ENCODE measurements at regions not wholly inside any gene's neighbourhood (a gene's known extent, or its start where the extent isn't known, plus 50 kb on each side); places are given as distances from the start of the nearest gene placed in this dataset.

DNA sequence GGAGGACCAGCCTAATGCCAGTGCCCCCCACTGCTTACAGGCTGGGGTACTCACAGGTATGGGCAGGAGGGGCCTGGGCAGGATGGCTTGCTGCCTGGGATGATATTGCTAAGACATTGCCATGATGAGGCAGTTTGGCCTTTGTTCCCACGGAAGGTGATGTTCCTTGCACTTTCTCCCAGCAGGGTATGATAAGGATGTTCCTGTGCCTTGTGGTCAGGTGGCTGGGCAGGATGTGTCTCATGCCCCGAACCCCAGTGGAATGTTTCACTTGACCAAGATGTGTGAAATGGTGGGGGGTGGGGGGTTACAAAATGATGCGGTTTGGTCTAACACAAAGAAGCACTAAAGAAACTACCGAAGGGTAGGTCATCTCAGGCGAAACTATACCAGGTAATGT lies 337.8 kb upstream of the ZFHX3 start:
- no peak for FAIRE-seq

- no peak for FAIRE-seq
Observed at GRCh38 chr16:73384506-73385089, 336.7 kb upstream of the ZFHX3 start.

GRCh38 chr16:73383988-73384365 lies 336.0 kb upstream of the ZFHX3 start:
- no peak for FAIRE-seq

DNA sequence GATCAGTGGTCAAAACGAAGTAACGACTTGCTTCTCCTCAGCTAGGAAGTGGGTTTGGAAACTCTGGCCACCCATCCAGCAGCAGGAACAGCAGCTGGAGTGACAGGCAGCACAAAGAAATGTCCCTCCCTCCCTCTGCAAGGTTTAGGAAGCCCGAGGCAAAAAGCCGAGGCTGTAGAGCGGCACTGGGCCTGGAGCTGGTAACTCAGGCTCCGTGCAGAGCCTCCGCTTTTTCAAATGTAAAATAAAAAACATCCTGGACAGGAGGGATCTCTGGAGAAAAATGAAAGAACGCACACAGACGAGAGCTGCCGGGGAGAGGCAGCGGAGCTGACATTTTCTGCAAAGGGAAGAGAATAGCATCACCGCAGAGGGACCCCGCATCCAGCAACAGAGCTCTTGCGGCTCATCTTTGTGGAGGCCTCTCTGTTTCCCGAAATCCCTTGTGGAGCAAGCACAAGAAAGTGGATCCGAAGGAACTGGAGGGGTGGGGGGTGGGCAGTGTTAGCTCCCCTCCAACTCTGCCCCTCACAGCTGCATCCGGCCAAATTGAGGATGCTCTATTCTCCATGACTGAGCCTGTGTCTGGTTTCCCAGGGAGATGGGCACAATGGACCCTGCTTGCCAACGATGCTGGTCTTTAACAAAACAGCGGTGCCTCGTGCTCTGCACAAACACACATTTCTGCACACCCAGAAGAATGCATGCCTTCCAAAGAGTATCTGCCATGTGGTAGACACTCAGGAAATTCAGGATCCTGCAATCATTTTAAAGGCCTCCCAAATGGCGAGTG lies 335.5 kb upstream of the ZFHX3 start:
- FAIRE-seq: no peak

- FAIRE-seq: no peak
Observed at GRCh38 chr16:73378471-73378870, 330.5 kb upstream of the ZFHX3 start.

- FAIRE-seq: no peak
Observed at GRCh38 chr16:73371584-73372319, 323.8 kb upstream of the ZFHX3 start.

- FAIRE-seq: no peak
Observed at GRCh38 chr16:73369851-73370250, 321.9 kb upstream of the ZFHX3 start.

DNA sequence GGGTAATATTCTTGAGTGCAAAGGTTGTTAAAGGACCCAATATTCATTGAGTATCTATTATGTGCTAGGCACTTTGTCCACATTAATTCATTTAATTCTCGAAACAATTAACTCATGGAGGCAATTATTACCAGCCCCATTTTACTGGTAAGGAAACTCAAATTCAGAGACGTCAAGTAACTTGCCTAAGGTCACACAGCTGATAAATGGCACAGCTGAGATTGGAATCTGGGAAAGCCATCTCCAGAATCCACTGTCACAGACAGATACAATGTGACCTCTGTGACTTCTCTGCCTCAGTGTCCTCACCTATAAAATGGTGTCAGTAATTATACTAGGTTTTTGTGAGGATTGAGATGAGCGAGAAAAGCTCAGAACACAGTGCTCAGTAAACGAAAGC lies 320.8 kb upstream of the ZFHX3 start:
- no peak for FAIRE-seq

DNA sequence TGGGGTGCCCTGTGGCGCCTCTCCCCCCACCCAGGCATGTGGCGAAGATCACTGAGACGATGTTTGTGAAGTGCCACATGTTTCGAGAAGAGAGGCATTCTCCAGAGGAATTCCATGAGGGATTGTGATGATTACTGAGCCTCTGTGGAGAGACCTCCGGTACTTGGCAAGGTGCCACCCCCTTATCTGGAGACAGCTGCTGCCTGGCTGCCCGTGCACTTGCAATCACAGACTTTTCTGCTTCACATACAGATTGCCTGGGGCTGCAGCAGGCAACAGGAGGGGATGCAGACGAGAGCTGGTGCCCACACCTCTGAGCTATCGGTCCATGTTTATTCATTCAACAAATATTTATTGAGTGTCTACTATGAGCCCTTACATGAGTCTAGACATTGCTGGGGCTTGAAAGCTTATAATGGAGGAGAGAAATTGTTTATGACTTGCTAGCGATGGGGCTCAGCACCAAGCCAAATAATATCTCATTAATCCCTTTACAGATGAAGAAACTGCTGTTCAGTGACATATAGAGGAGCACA lies 317.2 kb upstream of the ZFHX3 start:
- FAIRE-seq: no peak

DNA sequence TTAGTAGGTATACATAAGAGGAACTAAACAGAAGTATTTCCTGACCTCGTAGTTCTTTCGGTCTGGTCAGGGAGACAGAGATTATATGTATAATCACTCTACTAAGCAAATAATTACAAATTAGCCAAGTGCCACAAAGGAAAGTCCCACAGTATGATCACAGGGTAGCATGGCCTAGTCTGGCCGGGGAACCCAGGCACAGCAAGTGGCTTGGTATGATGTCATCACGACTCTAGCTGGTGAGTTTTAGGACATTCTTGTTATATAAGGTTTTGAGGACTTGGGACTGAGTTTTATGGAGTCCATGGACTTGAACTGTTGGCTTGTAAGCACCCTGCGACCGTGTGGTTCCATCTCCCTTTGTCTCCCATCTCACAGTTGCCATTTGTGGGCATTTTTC lies 316.5 kb upstream of the ZFHX3 start:
- FAIRE-seq: no peak

GRCh38 chr16:73361061-73361460 lies 313.1 kb upstream of the ZFHX3 start:
- FAIRE-seq: no peak

- no peak for FAIRE-seq
Observed at GRCh38 chr16:73356401-73357079, 308.6 kb upstream of the ZFHX3 start.

GRCh38 chr16:73355981-73356380 lies 308.1 kb upstream of the ZFHX3 start:
- FAIRE-seq: no peak

- no peak for FAIRE-seq
Observed at GRCh38 chr16:73354434-73354833, 306.5 kb upstream of the ZFHX3 start.

DNA sequence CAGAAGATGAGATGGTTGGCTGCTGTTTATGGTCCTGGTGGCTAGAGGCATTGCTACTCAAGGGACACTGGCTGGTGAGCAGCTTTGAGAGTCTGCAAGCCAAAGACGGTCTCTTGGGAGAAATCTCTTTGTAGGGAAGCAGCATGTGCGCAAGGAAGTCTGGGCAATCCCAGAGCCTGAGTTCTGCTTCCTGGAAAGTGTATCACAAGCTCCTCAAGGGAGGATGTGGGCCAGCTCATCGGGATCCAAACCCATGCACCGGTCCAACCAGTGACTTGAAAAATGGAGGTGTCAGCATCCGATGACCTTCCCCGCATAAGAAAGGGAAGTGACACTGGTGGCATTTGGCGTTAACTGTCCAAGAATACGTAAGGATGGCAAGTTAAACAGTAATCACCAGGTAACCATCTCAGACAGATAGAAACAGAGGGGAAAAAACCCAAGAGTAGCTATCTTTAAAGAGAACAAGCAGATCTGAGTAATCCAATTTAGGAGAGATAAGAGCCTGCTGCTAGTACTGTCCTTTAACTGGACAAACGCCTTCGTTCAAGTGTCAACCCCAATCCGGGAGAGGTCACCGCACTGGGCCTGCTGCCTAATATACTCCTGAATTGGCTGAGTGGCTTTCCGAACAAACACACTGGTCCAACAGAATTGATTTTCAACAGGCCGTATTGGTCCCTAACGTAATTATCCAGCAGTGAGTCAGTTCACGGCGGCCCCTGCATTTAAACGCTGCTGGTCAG lies 303.0 kb upstream of the ZFHX3 start:
- no peak for FAIRE-seq

DNA sequence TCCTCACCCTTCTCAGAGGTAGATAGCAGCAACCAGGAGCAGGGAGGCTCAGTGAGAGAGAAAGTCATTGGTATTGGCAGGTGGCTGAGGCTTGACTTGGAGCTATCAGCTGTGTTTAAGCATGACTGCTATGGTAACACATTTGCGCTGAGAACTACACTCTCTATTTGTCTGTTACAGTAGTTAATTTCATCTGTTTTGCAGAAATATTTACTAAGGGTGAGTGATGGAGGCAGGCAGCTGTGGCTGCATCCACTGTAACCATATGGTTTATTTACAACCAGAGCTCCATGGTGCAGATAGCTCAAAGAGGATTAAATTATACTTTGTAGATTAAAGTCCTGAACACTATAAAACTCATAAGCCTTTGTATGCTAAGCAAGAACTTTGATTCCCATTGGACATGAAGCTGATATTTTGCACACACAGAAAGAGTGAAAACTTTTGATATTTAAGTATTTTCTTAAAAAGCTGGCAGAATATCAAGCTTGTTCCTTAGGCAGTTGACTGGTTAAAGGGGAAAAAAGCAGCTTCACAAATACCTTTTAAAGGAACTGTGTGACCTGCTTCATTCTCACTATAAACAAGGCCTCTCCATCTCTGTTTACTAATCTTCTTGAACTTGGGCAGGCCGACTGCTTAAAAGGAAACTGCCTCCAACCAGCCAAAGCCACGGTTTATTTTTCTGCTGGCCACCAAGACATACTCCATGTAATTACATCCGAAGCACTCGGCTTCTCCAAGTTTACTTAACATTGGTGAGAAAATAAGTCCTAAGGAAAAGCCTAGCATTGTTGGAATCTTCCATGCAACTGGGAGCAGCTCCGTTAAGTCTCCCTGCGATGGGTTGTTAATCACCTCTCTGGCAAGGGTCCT lies 299.8 kb upstream of the ZFHX3 start:
- no peak for FAIRE-seq

DNA sequence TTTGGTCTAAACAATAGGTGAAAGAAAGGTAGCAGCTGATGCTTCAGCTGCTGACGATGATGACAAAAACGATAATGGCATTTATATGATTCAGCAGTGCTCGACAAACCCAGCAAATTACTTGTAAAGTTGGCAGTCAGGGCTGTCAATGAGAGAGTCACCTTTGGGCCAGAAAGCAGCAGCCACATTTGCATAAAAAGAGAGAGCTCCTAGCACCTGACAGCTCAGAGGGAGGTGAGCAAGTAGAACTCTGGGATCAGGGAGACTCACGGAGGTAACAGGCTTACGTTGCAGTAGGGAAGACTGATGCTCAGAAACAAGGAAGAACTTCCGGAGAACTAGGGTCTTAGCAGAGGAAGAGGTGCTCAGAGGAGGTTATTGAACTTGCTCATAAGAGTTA lies 291.9 kb upstream of the ZFHX3 start:
- FAIRE-seq: no peak

- no peak for FAIRE-seq
Observed at GRCh38 chr16:73337373-73338296, 289.7 kb upstream of the ZFHX3 start.

- FAIRE-seq: no peak
Observed at GRCh38 chr16:73329358-73330286, 281.7 kb upstream of the ZFHX3 start.
